ENCODE measurements at regions not wholly inside any gene's neighbourhood (a gene's known extent, or its start where the extent isn't known, plus 50 kb on each side); places are given as distances from the start of the nearest gene placed in this dataset.
A peak's percentile ranks its signal among the peaks of the same experiment; 100 is the strongest.

DNA sequence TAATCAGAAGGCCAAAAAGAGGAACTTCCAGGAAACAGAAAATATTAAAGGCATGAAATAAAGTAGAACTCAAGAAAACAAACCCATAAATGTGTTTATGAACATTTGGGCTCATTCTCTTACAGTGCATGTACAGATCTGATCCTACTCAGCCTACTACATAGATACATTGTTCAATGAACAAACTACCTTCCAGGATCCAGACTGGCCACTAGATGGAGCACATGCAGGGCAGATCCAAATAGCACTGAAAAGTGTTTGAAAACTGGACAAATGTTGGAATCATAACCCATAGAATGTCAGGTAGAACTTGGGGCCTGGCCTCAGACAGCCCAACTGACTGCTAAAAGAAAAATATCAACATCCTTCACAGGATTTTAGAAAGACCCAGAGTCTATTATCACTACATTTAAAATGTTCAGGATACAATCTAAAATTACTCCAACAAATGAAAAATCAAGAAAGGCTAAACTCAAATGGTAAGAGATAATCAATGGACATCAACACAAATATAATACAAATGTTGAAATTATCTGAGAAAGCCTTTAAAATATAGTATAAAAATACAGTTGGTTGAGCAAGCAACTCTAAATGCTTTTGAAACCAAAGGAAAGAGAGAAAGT, 122.4 kb upstream of the NUDT7 start:
- TF ChIP-seq RAD21 (IDR thresholded peaks at IDR 0.05; ENCODE audit: low read depth) (peak; percentile 58), MAX (IDR thresholded peaks at IDR 0.05) (no peak)

DNA sequence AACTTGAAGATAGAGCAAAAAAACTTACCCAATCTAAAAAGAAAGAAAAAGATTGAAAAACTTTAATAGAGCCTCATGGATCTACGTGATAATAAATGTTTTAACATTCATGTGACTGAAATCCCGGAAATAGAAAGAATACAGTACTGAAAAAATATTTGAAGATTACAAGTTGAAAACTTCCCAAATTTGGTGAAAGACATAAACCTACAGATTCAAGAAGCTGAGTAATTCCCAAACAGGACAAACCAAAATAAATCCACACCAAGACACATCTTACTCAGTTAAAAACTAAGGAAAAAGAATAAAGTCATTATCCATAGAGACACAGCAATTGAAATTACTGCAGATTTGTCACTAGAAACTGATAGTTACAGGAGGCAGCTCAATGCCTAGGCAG, 121.8 kb upstream of the NUDT7 start:
- TF ChIP-seq TEAD4 (IDR thresholded peaks at IDR 0.05) (no peak), NFIC (IDR thresholded peaks at IDR 0.05) (no peak), TCF12 (IDR thresholded peaks at IDR 0.05; ENCODE audit: low read depth) (no peak), FOXM1 (IDR thresholded peaks at IDR 0.05; ENCODE audit: borderline replicate concordance, low read depth) (no peak), YY1 (IDR thresholded peaks at IDR 0.05; ENCODE audit: low read depth) (no peak), RAD21 (IDR thresholded peaks at IDR 0.05; ENCODE audit: low read depth) (no peak), TAF1 (IDR thresholded peaks at IDR 0.05; ENCODE audit: low read depth) (no peak), REST (IDR thresholded peaks at IDR 0.05; ENCODE audit: low read depth) (no peak), ZBTB7A (IDR thresholded peaks at IDR 0.05; ENCODE audit: low read depth) (no peak), EGR1 (IDR thresholded peaks at IDR 0.05) (no peak), MAX (IDR thresholded peaks at IDR 0.05) (no peak), EP300 (IDR thresholded peaks at IDR 0.05; ENCODE audit: borderline replicate concordance) (no peak), CEBPB (IDR thresholded peaks at IDR 0.05) (no peak), CREB1 (IDR thresholded peaks at IDR 0.05; ENCODE audit: low read depth) (no peak)
- TF ChIP-seq, protein P1, sequence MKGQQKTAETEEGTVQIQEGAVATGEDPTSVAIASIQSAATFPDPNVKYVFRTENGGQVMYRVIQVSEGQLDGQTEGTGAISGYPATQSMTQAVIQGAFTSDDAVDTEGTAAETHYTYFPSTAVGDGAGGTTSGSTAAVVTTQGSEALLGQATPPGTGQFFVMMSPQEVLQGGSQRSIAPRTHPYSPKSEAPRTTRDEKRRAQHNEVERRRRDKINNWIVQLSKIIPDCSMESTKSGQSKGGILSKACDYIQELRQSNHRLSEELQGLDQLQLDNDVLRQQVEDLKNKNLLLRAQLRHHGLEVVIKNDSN (IDR thresholded peaks at IDR 0.05) = no peak

DNA sequence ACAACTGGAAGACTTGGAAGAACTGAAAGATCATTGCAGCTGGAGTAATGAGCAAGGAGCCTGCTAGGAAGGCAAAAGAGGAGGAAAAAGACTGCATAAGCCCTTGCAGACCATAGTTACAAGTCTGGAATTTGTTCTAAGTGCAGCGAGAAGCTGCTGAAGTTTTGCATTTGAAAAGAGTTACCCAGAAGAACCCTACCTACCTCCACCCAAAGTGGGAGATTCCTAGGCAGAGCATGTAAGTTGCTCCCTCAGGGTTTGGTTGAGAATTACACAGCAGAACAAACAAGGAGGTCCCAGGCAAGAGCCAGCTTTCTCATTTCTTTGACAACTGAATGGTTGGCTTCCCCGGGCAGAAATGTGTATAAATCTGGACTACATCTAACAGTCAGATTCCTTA, 118.7 kb upstream of the NUDT7 start:
- no peak for TF ChIP-seq ZBTB7A (IDR thresholded peaks at IDR 0.05; ENCODE audit: low read depth)
- TF ChIP-seq NFIC (IDR thresholded peaks at IDR 0.05) = no peak
- TF ChIP-seq MAX (IDR thresholded peaks at IDR 0.05) = no peak
- TF ChIP-seq, protein P1 (IDR thresholded peaks at IDR 0.05) = no peak
- no peak for TF ChIP-seq CREB1 (IDR thresholded peaks at IDR 0.05; ENCODE audit: low read depth)
- no peak for TF ChIP-seq TCF12 (IDR thresholded peaks at IDR 0.05; ENCODE audit: low read depth)
- no peak for TF ChIP-seq REST (IDR thresholded peaks at IDR 0.05; ENCODE audit: low read depth)
- no peak for TF ChIP-seq EGR1 (IDR thresholded peaks at IDR 0.05)
- TF ChIP-seq YY1 (IDR thresholded peaks at IDR 0.05; ENCODE audit: low read depth) = no peak
- TF ChIP-seq FOXM1 (IDR thresholded peaks at IDR 0.05; ENCODE audit: borderline replicate concordance, low read depth) = no peak
- TF ChIP-seq CEBPB (IDR thresholded peaks at IDR 0.05) = no peak
- TF ChIP-seq RAD21 (IDR thresholded peaks at IDR 0.05; ENCODE audit: low read depth) = no peak
- TF ChIP-seq TAF1 (IDR thresholded peaks at IDR 0.05; ENCODE audit: low read depth) = no peak
- TF ChIP-seq EP300 (IDR thresholded peaks at IDR 0.05; ENCODE audit: borderline replicate concordance) = no peak

GRCh38 chr16:77610496-77610895, 111.8 kb upstream of the NUDT7 start:
- no peak for TF ChIP-seq EGR1 (IDR thresholded peaks at IDR 0.05)
- TF ChIP-seq ZBTB7A (IDR thresholded peaks at IDR 0.05; ENCODE audit: low read depth) = no peak
- TF ChIP-seq, protein P1 (IDR thresholded peaks at IDR 0.05) = no peak
- TF ChIP-seq CEBPB (IDR thresholded peaks at IDR 0.05) = no peak
- no peak for TF ChIP-seq NFIC (IDR thresholded peaks at IDR 0.05)
- no peak for TF ChIP-seq YY1 (IDR thresholded peaks at IDR 0.05; ENCODE audit: low read depth)
- no peak for TF ChIP-seq FOXM1 (IDR thresholded peaks at IDR 0.05; ENCODE audit: borderline replicate concordance, low read depth)
- TF ChIP-seq REST (IDR thresholded peaks at IDR 0.05; ENCODE audit: low read depth) = no peak
- TF ChIP-seq TCF12 (IDR thresholded peaks at IDR 0.05; ENCODE audit: low read depth) = no peak
- TF ChIP-seq MAX (IDR thresholded peaks at IDR 0.05) = no peak
- no peak for TF ChIP-seq RAD21 (IDR thresholded peaks at IDR 0.05; ENCODE audit: low read depth)

Measured in Ishikawa (cell line).